ENCODE measurements at regions not wholly inside any gene's neighbourhood (a gene's known extent, or its start where the extent isn't known, plus 50 kb on each side); places are given as distances from the start of the nearest gene placed in this dataset.

DNA sequence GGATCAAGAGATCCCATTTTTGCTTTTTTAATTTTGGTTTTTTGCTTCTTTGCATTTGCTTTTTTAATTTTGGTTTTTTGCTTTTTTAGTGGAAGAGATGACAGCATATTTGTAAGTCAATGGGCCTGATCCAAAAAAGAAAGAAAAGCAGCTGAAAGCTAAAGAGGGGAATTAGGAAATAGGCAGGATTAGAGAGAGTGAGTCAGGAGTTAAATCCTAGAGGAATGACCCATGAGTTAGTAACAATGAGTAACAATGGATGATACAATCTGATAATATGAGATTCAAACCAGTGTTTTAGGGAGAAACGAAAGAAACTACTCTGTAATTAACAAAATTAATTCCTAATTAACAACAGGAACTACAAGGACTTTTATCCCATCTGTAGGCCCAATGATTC lies 111.2 kb upstream of the SGCG start (continued):
- TF ChIP-seq, protein P1, sequence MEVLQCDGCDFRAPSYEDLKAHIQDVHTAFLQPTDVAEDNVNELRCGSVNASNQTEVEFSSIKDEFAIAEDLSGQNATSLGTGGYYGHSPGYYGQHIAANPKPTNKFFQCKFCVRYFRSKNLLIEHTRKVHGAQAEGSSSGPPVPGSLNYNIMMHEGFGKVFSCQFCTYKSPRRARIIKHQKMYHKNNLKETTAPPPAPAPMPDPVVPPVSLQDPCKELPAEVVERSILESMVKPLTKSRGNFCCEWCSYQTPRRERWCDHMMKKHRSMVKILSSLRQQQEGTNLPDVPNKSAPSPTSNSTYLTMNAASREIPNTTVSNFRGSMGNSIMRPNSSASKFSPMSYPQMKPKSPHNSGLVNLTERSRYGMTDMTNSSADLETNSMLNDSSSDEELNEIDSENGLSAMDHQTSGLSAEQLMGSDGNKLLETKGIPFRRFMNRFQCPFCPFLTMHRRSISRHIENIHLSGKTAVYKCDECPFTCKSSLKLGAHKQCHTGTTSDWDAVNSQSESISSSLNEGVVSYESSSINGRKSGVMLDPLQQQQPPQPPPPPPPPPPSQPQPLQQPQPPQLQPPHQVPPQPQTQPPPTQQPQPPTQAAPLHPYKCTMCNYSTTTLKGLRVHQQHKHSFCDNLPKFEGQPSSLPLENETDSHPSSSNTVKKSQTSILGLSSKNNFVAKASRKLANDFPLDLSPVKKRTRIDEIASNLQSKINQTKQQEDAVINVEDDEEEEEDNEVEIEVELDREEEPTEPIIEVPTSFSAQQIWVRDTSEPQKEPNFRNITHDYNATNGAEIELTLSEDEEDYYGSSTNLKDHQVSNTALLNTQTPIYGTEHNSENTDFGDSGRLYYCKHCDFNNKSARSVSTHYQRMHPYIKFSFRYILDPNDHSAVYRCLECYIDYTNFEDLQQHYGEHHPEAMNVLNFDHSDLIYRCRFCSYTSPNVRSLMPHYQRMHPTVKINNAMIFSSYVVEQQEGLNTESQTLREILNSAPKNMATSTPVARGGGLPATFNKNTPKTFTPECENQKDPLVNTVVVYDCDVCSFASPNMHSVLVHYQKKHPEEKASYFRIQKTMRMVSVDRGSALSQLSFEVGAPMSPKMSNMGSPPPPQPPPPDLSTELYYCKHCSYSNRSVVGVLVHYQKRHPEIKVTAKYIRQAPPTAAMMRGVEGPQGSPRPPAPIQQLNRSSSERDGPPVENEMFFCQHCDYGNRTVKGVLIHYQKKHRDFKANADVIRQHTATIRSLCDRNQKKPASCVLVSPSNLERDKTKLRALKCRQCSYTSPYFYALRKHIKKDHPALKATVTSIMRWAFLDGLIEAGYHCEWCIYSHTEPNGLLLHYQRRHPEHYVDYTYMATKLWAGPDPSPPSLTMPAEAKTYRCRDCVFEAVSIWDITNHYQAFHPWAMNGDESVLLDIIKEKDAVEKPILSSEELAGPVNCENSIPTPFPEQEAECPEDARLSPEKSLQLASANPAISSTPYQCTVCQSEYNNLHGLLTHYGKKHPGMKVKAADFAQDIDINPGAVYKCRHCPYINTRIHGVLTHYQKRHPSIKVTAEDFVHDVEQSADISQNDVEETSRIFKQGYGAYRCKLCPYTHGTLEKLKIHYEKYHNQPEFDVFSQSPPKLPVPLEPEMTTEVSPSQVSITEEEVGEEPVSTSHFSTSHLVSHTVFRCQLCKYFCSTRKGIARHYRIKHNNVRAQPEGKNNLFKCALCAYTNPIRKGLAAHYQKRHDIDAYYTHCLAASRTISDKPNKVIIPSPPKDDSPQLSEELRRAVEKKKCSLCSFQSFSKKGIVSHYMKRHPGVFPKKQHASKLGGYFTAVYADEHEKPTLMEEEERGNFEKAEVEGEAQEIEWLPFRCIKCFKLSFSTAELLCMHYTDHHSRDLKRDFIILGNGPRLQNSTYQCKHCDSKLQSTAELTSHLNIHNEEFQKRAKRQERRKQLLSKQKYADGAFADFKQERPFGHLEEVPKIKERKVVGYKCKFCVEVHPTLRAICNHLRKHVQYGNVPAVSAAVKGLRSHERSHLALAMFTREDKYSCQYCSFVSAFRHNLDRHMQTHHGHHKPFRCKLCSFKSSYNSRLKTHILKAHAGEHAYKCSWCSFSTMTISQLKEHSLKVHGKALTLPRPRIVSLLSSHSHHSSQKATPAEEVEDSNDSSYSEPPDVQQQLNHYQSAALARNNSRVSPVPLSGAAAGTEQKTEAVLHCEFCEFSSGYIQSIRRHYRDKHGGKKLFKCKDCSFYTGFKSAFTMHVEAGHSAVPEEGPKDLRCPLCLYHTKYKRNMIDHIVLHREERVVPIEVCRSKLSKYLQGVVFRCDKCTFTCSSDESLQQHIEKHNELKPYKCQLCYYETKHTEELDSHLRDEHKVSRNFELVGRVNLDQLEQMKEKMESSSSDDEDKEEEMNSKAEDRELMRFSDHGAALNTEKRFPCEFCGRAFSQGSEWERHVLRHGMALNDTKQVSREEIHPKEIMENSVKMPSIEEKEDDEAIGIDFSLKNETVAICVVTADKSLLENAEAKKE (CRISPR knock-in tag; IDR thresholded peaks at IDR 0.05) = no peak
- TF ChIP-seq ZNF114 (CRISPR knock-in tag; IDR thresholded peaks at IDR 0.05) = no peak
- no peak for TF ChIP-seq POLR2AphosphoS5 (IDR thresholded peaks at IDR 0.05; ENCODE audit: low read depth)
- no peak for TF ChIP-seq CREB1 (CRISPR knock-in tag; IDR thresholded peaks at IDR 0.05; ENCODE audit: low read depth)
- no peak for TF ChIP-seq NANOG (IDR thresholded peaks at IDR 0.05; ENCODE audit: borderline replicate concordance)

DNA sequence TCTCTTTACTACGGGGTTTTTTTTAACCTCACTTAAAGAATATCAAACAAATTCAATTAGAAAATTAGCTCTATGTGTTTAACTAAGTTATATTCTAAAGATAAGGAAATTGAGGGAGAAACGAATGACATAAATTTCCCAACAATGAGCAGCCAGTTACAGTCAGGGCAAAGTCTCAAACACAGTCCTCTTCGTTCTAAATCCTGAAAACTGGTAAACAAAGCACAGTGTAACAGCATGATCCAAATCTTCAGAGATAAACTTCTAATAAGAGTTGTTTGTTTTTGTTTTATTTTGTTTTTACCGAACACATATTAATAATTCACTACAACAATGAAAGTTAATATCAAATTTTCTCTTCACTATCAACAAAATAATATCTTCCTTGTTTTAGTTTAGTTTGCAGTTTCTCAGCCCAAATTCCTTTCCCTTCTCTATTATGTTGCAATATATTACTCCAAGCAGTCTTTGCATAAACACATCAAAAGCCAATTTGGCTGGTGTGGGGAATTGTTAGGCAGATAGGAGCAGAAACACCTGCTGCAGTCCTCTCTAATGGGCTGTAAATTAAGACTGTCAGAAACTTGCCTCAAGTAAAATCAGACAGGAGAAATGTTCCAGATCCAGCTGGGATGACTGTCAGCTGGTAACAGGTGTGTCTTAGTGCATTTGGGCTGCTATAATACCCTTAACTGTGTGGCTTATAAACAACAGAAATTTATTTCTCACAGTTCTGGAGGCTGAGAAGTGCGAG lies 106.5 kb upstream of the SGCG start:
- Histone ChIP-seq H3K4me2 (no peak overlapping the region), H3K27ac (ENCODE audit: low read depth) (no peak overlapping the region), H2AFZ (no peak overlapping the region), H3K79me2 (replicated peaks; ENCODE audit: insufficient read depth) (no peaks in the 10 kb centered on the region), H4K20me1 (replicated peaks; ENCODE audit: insufficient read depth) (no peaks in the 10 kb centered on the region), H3K4me3 (no peak overlapping the region), H3F3A (replicated peaks; ENCODE audit: low read depth) (no peaks in the 10 kb centered on the region), H3K36me3 (ENCODE audit: insufficient read depth) (no peaks in the 10 kb centered on the region), H3K27me3 (ENCODE audit: insufficient read depth) (no peaks in the 10 kb centered on the region), H3K4me1 (ENCODE audit: insufficient read depth) (0 out of 2 replicates have a peak, but pooled peaks cover 6% of the 10 kb centered on the region), H3K9me2 (ENCODE audit: insufficient read depth) (peaks cover 3% of the 10 kb centered on the region)
- Mint-ChIP-seq H3K36me3 (ENCODE audit: low read depth) (no peaks in the 10 kb centered on the region), H3K4me3 (no peak overlapping the region), H3K27me3 (ENCODE audit: insufficient read depth, low read depth, poor library complexity) (no peaks in the 10 kb centered on the region), H3K4me1 (peaks cover 6% of the 10 kb centered on the region; the same call in 2 of the 3 replicates), H3K9me3 (no peaks in the 10 kb centered on the region), H3K27ac (no peak overlapping the region)
- DNase-seq (ENCODE audit: low spot score) = no peak
- ATAC-seq = no peak
- TF ChIP-seq ZNF114 (CRISPR knock-in tag; IDR thresholded peaks at IDR 0.05) = no peak
- TF ChIP-seq EZH2 (IDR thresholded peaks at IDR 0.05; ENCODE audit: low read depth, unreplicated experiment) = no peak
- no peak for TF ChIP-seq POLR2AphosphoS5 (IDR thresholded peaks at IDR 0.05; ENCODE audit: low read depth)
- TF ChIP-seq, protein P2, sequence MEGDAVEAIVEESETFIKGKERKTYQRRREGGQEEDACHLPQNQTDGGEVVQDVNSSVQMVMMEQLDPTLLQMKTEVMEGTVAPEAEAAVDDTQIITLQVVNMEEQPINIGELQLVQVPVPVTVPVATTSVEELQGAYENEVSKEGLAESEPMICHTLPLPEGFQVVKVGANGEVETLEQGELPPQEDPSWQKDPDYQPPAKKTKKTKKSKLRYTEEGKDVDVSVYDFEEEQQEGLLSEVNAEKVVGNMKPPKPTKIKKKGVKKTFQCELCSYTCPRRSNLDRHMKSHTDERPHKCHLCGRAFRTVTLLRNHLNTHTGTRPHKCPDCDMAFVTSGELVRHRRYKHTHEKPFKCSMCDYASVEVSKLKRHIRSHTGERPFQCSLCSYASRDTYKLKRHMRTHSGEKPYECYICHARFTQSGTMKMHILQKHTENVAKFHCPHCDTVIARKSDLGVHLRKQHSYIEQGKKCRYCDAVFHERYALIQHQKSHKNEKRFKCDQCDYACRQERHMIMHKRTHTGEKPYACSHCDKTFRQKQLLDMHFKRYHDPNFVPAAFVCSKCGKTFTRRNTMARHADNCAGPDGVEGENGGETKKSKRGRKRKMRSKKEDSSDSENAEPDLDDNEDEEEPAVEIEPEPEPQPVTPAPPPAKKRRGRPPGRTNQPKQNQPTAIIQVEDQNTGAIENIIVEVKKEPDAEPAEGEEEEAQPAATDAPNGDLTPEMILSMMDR (conservative IDR thresholded peaks at IDR 0.05; ENCODE audit: low read depth in 2 of 2) = no peak
- TF ChIP-seq STAT1 (IDR thresholded peaks at IDR 0.05; ENCODE audit: unreplicated experiment) = no peak
- TF ChIP-seq CREB1 (CRISPR knock-in tag; IDR thresholded peaks at IDR 0.05; ENCODE audit: low read depth) = no peak
- TF ChIP-seq ZNF331 (CRISPR knock-in tag; IDR thresholded peaks at IDR 0.05; ENCODE audit: low read depth) = no peak
- TF ChIP-seq EZH2phosphoT487 (IDR thresholded peaks at IDR 0.05; ENCODE audit: unreplicated experiment) = no peak
- TF ChIP-seq JUNB (IDR thresholded peaks at IDR 0.05; ENCODE audit: unreplicated experiment) = no peak

All from GM23338 (cell line).